HK-2 (cell line): ENCODE measurements at regions not wholly inside any gene's neighbourhood (a gene's known extent, or its start where the extent isn't known, plus 50 kb on each side); places are given as distances from the start of the nearest gene placed in this dataset.

Source experiments
- DNase-seq: peaks from one replicate; pipeline ENCODE4 v3.0.0-alpha.2; 2018; ENCODE audit not compliant: unreplicated experiment

DNA sequence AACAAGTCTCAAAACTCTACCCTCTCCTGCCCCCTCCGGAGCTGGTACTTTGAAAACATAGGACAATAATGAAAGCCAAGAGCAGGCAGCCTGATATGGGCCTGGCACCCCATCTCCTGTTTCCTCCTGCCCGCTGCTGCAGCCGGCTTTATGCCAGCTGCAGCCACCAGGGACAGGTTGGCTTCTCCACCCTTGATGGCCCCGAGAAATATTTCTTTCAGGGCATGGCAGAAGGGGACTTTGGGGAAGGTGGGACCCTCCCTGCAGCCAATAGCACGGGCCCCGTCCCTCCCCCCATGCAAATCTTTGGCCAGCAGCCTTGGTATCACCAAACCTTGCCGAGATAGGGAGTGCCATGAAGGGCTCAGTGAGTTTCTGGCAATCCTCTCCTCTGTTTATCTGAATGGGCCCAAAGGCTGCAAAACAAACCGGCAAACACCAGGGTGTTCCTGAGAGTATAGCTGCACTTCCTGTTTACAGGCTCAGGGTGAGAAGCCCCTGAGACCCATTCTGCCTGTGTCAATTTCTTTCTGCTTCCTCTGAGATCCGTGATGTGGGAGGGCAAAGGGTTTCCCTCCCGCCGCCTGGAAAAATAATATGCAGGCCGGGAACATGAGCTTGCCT is 73.4 kb upstream of the BOD1 start:
- no peak for DNase-seq

DNA sequence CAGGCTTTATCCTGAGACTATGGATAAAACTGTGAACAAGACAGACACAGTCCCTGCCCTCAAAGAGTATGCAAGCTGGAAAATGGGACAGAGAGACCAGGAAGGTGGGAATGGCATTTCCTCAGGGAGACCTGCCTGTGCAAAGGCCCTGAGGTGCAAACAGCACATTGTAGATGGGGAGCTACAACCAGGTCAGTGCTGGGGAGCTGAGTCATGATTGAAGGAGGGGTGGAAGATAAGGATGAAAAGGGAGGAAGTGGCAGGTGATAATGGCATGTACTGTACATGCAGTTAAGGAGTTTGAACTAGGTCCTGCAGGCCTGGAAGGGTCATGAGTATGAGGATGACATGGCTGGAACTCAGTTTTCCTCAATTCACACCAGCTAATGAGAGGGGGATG is 75.5 kb upstream of the BOD1 start:
- no peak for DNase-seq

DNA sequence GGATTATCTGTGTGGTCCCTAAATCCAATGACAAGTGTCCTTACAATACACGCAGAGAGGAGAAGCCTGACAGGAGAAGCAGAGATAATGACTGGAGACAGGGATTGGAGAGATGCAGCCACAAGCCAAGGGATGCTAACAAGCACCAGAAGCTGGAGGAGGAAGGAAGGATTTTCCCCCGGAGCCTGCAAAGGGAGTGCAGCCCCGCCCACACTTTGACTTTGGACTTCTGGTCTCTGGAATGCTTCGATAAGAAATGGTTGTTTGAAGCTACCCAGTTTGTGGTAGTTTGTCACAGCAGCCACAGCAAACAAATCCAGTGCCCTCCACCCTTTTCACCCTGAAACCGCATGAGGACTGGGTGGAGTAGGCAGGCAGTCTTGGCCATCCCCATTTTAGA is 77.2 kb upstream of the BOD1 start:
- DNase-seq = no peak

DNA sequence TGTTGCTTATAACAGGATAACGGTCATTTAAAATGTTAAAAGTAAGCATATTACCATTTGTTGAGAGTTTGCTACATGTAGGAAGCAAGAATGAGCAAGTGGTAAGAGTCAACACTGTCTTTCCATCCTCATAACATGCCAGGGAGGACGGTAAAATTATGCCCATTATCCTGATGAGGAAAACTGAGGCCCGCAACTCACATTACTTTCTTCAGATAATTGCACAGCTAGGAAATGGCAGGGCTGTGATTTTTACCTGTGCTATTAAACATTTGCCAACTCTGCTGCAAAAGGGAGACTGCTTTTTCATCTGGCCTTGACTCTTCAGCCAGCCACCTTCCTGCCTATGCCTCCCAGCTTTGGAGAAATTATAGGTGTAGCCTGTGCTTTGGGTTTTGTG is 79.8 kb upstream of the BOD1 start:
- no peak for DNase-seq

DNA sequence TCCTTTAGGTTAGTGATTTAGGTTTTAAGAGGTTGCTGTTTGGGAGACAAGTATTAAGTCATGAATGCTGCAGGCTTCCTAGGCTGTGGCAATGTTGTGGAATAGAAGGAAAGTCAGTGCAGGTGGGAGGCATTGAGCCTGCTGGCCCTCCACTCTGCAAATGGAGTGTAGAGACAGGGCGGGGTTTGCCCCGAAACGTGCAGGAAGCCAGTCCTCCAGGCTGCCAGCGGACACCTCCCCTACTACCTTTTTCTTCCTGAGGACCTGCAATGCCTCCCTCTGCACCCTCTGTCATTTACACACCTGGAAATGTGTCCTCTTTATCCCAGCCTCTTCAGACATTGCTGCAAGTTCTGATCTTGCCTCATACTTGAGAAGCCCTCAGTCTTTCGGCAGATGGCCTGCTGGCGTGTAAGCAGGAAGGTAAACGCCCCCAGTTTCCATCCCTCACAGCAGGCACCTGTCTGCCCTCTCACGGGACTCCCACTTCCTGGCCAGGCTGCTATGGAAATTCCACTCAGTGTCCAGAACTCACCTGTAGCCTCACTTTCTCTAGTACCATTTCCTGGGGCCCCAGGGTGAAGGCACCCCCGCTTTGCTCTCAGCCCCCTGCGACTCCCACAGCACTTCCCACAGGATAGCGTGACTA is 81.6 kb upstream of the BOD1 start:
- no peak for DNase-seq

DNA sequence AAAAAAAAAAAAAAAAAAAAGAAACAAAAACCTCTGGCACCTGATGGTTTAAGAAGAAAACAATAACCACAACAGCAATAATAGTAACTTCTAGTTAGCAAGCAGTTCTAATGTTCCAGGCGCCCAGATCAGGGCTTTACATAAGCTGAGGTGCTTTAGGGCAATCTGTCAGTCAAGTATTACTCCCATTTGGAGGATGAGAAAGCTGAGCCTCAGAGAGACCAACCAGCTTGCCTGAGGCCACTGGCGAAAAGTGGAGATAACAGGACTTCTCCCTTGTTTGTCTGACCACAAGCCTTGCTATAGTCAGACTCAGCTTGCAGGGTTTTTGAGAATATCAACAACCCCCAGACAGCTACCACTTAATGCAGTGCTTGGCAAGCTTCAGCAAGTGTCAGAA is 83.5 kb upstream of the BOD1 start:
- no peak for DNase-seq

DNA sequence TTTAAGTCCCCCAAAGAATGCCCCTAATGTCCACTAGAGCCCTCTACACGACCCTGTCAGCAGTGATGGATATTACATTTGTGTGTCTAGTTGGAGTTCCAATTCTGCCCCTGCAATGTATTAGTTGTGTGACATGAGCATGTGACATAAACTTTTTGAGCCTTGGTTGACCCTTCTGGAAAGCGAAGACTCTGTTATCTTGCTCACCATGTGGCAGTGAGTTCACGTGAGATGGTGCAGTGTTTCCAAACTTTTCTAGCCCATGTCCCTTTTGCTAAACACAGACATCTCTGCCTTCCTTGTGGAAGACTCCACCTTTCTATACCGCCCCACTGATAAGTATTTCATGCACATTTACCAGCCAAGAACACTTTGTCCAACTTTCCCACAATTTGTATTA is 87.0 kb upstream of the BOD1 start:
- no peak for DNase-seq

DNA sequence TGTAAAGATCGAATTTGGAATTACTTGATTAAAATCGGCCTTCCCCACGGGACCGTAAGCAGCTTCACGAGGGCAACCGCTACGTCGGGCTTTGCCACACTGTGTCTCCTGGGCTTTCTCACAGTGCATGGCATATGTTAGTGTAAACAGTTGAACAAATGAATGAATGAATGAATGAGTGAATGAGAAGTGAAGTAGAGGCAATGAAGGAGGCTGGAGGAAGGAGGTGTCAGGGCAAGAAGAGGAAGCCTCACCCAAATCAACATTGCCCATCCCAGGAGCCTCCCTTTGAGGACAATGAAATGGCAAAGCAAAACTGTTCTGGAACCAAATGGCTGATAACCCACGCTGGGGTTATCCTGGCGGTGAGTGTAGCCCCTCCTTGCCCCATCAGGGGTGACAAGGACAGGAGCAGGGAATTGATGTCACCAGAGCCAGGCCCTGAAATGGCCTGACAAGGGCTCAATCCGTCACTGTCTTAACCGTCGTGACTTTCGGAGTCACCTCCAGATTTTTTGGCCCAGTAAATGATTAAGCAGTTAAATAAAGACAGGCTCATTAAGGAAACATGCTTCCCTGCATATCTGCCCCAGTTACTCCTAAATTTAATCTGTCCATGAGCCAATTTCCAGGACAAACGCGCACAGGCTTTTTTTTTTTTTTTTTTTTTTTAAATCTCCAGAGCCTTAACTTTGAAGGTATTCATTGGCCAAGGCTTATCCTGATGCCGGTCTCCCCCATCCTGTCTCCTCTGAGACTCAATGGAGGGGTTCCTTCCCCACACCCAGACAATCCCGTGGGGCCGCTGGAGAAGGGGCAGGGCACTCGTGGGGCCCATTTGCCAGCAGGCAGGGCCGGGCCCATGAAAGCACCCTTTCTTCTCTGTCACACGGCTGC is 88.4 kb upstream of the BOD1 start:
- DNase-seq = no peak

DNA sequence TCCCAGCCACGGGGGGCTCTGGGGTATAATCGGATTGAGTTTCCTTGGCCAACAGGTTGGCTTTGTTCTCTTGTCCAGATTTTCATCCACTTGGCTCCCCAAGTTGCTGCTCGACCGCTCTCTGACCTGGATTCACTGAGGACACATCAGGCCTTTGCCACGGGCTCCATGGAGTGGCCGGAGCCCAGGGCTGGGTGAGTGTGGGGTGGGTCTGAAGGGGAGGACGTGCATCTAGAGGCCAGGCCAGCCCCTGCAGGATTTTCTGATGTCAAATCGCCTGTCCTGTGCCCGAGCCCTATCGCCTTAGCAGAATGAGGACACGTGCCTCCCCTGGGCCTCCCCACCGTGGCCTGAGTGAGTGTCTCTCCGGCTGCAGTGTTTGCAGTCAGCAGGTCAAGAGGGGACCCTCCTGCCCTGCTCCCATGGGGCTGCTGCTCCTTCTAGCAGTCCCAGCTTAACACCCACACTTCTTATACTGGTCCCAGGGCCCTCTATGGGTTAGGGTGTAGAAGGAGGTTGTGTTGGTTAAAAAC is 89.1 kb upstream of the BOD1 start:
- no peak for DNase-seq

DNA sequence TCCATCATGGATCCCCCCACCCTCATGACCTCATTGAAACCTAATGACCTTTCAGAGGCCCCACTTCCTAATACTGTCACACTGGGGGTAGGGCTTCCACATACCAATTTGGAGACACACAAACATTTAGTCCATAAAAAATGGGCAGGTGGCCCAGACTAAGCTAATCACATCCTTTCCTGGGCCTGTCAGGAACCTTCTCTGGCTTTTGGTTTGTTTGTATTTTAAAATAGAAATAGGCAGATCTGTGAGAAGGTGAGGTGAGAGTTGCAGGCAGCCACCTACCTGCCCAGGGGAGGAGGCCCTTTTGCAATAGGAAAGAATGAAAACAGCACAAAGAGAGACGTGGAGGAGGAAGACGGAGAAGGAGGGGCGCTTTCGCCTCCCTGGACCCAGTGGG is 90.2 kb upstream of the BOD1 start:
- no peak for DNase-seq

DNA sequence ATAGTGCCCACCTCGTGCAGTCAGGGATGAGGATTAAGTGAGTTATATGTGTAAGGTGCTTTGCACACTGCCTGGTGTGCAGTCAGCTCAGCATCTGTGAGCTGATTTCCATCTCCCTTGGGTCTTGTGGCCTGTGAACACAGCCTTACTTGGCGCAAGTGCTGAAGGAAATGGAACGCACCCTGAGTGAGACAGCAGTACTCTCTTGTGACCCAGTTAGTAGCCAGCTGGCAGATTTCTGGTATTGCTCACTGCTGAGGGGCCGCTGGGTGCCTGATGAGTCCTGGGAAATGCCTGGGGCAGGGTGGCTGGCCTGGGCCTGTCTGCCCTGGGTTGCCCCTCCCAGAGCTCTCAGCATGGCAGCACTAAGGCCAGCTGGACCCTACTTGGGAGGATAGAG is 90.9 kb upstream of the BOD1 start:
- DNase-seq = no peak

DNA sequence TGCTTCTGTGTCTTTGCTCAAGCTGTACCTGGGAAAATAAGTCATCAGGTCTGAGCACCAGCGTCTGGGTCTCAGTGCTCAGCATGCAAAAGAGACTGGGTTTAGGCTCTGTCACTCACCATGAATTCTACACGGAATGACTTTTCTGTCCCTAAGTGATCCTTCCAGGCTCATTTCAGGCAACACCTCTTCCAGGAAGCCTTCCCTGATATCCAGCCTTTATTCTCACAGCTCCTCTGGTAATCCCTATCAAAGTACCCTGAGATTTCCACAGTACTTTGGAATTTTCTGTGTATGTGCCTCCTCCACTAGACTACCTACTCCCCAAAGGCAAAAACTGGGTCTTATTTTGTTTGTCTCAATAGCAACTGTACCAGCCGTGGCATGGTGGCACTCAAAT is 92.7 kb upstream of the BOD1 start:
- no peak for DNase-seq

DNA sequence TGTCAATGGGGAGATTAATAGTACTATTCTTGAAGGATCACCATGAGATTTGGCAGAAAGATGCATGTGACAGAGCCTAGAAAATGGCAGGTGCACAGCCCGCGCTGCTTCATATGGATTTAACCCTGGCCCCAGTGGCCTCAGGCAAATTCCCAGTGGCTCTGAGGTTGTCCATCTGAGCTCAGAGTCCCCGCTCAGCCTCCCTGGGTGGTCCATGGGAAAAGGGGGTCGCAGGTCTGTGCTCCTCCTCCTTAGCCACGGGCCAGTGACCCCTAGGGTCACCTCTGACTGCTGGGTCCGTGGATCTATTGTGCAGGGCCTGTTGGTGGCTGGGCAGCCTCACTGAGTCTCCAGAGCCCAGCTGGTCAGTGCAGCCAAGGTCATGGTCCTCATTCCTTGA is 93.3 kb upstream of the BOD1 start:
- no peak for DNase-seq

DNA sequence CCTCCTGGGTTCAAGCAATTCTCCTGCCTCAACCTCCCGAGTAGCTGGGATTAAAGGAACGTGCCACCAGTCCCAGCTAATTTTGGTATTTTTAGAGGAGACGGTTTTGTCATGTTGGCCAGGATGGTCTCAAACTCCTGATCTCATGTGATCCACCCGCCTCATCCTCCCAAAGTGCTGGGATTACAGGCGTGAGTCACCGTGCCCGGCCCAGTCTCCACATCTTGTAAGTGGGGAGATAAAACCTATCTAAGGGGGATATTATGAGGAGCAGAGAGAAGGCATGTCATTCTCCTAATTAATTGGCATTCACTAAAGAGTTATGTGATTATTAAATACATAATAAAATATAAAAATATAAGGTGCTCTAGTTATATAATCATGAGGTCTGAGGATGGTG is 94.1 kb upstream of the BOD1 start:
- no peak for DNase-seq

DNA sequence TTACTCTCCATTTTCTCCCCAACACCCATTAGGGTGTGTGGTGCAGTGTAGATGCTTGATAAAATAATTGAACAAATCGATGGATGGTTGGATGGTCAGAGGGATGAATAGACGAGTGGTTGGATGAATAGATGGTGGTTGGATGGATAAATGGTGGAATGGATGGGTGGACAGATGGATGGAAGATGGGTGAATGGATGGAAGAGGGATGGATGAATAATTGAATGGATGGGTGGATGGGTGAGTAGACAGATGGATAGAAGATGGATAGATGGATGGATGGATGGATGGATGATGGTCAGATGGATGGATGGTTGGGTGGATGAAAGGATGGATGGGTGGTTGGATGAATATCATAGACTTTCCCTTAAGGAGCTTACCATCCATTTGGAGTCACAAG is 95.0 kb upstream of the BOD1 start:
- DNase-seq = no peak

DNA sequence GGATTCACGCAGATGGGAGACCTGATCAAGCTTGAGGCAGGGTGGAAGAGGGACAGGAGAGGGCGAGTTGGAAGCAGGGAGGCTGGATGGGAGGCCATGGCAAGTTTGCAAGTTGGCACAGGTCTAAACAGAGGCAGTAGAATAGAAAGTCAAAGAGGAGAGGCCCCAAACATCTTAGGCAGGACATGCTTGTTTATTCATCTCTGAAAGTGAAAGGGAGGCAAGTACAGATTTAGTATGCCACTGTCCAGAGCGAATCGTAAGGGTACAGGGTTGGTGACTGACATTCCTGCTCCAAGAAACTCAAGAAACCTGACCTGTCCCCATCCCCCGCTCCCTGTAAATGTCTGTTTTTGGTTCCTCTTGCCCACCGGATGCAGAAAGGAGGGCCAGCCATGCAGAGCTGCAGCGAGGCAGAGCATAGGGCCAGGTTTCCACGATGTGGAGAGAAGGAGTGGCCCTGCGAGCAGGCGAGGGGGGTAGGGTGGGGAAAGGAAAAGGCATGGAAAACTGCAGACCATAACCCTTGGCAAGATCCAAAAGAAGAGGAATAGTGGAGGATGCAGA is 96.2 kb upstream of the BOD1 start:
- no peak for DNase-seq

DNA sequence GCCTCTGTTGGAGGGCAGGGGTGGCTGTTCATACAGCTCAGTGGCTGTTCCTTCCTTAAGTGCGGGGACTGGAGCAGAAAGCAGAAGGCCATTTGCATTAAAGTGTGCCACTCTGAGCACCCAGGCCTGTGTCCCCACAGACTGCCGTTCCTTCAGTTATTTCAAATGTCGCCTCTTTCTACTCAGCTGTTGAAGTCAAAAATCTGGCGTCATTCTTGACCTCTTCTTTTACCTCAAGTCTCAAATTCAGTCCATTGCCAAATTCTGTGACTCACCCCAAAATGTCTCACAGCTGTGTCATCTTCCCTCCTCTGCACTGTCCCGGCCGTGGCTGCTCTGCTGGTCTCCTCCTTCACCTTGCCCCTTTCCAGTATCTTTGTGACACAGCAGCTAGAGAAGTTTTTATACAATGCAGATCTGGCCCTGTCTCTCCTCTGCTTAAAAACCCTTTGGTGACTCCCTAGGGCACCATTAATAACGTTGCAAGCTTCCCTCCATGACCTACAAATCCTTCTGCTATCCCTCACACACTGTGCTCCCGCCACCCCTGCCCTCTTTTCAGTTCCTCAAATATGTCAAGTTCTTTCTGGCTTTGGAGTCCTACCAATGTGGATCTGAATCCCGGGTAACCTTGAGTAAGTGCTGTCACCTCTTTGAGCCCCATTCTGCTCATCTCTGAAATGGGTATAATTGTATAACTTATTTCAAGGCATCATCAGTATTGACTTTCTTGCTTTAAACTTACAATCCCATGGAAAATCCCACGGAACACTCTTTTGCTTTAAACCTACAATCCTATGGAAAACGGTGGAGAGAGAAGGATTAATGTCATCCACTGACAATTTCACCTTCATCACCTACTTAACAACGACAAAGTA is 98.3 kb upstream of the BOD1 start:
- peak; percentile 8 for DNase-seq

DNA sequence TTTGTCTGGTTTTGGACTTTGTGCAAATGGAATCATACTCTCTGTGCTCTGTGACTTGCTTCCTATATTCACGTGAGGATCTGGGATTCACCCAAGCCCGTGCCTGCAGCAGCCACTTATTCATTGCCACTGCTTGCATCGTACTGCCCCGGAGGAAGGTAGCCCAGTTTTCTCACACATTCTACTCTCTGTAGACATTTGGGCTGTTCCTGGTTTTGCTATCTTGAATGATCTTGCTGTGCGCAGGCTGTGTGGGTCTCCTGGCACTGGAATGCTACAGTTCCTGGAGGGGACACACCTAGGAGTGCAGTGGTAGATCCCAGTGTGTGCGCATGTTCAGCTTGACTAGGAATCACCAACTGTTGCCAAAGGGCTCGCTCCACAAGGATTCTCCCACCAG is 99.2 kb upstream of the BOD1 start:
- no peak for DNase-seq

DNA sequence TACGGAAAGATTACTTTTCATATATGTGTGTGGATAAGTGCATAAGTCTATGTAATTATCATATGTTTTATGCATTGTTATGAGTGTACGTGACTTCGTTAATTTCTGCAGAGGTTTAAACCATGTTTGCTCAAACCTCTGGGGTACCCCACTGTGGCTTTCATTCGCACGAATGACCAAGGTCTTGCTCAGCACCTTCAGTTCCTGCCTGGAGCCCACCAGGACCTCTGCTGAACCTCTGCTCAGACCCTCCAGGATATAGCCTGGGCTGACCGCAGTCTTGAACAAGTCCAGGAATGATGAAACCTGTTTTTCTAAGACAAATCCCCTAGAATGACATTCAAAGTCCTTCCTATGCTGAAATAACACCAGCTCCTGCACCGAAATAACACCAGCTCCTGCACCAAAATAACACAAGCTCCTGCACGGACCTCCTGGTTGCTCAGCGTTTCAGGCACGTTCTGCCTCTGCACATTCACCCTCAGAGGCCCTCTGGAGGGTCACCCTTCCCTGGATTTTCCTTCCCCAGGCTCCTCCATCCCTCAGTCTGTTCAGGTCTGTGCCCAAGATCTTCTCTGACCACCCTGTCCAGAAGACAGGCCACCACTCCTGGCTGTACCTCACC is 99.7 kb upstream of the BOD1 start:
- DNase-seq = no peak

DNA sequence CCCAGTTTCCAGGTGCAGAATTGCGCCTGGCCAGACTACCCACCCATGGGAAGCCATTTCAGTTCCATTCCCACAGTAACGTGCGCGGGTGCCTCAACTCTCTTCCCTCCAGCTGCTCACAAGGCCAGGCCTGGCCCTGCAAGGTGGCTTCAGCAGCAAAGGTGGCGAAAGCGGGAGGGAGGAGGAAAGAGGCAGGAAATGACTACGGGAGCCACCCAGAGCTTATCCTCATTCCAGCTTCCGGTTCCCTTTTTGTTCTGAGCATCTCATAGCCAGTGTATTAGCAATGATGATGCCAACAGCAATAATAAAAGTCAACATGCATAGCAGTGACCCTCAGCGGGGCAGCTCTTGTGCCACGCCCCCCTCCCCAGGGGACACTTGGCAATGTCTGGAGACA is 101.5 kb upstream of the BOD1 start:
- DNase-seq = no peak

DNA sequence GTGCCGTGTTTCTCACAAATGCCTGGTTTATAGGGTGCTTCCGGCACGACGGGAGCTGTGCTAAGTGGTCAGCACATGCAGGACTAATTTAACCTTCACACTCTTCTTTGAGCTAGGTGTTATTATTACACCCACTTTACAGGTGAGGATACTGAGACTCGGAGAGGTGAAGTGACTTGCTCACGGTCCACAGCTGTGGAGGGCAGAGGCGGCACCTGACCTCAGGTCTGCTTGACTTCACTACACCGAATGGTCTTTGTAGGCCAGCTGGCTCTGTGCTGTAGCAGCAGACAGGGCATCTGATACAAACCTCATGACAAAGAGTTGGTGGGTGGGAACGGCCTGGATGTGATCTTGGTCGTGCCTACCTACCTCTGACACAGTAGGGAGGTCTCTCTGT is 102.0 kb upstream of the BOD1 start:
- no peak for DNase-seq
